ENCODE measurements at regions not wholly inside any gene's neighbourhood (a gene's known extent, or its start where the extent isn't known, plus 50 kb on each side); places are given as distances from the start of the nearest gene placed in this dataset.

DNA sequence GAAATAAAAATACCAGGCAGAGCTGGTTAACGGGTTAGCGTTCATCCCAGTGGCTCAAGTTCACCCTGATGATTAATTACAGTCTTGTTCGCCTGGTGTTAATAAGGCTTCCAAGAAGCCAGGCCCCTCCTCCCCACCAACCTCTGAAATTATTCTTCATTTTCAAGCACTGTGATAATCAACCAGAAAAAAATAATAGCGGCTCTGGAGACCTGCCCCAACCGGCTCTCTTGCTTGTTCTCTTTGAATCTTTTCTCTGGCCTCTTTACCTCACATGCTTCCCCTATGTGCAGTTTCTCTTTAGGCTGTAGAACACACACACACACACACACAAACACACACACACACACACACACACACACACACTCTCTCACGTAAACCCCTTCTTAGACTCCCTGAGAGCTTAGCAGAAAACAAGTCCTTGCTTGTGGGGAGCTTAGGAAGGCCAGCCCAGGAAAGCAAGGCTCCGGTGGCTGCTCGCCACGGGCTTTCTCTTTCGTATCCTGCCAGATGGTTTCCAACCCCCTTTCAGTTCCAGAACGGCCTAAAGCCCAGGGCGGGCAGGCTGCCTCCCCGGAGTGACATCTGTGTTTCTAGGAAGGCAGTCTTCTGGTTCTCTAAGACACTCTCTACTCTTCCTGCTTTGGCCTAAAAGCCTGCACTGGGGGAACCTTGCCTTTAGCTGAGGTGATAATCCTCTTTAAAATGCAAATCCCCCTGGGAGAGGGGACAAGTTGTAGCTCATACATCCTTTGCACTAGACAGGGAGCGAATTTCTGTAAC is 106.4 kb upstream of the SESN3 start:
- no peak overlapping the region for H3K4me3 ChIP-seq (ENCODE audit: low read depth, low read length)
- TF ChIP-seq, protein P1, sequence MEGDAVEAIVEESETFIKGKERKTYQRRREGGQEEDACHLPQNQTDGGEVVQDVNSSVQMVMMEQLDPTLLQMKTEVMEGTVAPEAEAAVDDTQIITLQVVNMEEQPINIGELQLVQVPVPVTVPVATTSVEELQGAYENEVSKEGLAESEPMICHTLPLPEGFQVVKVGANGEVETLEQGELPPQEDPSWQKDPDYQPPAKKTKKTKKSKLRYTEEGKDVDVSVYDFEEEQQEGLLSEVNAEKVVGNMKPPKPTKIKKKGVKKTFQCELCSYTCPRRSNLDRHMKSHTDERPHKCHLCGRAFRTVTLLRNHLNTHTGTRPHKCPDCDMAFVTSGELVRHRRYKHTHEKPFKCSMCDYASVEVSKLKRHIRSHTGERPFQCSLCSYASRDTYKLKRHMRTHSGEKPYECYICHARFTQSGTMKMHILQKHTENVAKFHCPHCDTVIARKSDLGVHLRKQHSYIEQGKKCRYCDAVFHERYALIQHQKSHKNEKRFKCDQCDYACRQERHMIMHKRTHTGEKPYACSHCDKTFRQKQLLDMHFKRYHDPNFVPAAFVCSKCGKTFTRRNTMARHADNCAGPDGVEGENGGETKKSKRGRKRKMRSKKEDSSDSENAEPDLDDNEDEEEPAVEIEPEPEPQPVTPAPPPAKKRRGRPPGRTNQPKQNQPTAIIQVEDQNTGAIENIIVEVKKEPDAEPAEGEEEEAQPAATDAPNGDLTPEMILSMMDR (conservative IDR thresholded peaks at IDR 0.05; ENCODE audit: low read depth, low read length): no peak
- DNase-seq (ENCODE audit: low read depth): no peak

DNA sequence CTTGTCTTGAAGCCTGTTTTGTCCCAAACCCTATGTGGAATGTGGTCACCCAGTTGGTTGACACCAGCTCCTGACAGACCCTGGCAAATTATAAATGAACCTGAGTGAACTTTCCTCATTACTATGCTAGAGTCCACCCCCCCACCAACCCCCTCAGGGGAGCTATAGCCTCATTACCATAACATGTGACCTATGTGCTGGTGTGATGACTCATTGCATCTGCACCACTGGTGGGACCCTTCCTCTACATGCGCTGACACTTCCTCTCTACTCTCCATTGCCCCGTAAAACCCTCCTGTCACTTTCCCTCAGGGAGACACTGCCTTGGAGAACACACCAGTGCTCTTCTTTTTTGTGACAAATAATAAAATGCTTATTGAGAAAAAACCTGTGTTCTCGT is 105.0 kb upstream of the SESN3 start:
- no peak for DNase-seq (ENCODE audit: low read depth)
- TF ChIP-seq, protein P1 (conservative IDR thresholded peaks at IDR 0.05; ENCODE audit: low read depth, low read length): no peak
- H3K4me3 ChIP-seq (ENCODE audit: low read depth, low read length): no peak overlapping the region

DNA sequence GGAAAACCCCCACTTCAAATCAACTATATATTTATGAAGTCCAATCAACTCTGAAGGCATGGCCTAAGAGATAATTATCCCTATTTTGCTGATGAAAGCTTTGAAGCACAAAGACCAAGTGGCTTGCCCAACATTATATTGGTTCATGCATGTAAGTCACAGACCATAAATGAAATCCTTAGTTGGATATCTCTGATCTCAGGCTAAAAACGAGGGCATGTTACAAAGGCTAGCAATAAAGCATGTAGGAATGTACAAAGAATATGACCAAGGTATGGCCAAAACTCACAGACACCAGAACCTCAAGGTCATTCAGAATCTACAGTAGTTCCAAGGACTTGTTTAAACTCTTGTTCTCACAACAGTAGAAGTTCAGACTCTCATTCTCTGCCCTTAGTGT is 100.2 kb upstream of the SESN3 start:
- DNase-seq (ENCODE audit: low read depth): no peak
- no peak overlapping the region for H3K4me3 ChIP-seq (ENCODE audit: low read depth, low read length)
- TF ChIP-seq, protein P1 (conservative IDR thresholded peaks at IDR 0.05; ENCODE audit: low read depth, low read length): no peak

DNA sequence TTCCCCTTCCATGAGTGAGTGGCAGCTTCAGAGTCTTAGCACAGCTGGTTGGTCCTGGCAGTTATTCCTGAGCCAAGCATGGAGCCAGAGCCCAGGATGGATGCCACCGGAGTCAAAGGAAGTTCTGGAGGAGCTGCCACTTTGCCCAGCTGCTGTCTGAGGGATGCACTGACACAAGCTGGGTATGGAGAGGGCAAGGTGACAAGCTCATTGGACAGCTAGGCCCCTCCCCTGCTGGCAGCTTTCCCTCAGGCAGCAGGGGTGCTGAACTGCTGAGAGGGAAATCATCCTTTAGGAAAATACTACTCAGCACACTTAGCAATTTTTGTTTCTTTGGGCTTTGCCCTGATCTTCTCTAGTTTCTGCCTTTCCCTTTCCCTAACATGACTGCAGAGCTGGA is 99.3 kb upstream of the SESN3 start:
- no peak overlapping the region for H3K4me3 ChIP-seq (ENCODE audit: low read depth, low read length)
- no peak for DNase-seq (ENCODE audit: low read depth)
- TF ChIP-seq, protein P1 (conservative IDR thresholded peaks at IDR 0.05; ENCODE audit: low read depth, low read length): no peak

DNA sequence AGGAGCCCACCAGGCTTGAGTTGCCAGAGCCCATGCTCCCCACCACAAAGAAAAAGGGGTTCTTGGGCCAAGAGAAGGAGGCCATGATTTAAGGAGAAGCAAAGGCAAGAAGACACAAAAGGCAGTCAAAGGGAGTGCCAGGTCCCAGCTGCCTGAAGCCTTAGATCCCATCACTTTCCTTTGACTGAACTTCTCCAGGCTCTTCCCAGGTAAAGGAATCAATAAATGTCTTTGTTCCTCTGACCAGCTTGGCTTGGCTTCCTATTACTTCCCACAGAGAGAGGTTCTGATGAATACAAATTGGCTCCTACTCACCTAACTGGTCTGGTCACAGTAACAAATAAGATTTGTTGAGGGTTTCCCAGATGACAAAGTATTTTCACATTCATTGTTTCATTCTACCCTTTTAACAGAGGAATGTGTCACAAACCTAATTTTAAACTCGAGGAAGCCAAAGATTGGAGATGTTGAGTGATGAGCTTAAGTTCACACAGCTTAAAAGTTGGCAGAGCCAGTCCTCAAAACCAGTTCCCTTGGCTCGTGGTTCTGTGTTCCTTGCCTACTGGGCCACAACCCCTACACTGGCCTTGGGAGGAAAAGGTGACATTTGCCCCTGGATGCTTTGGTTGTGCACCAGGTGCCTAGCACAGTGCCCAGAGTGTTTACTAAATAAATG is 96.4 kb upstream of the SESN3 start:
- TF ChIP-seq, protein P1 (conservative IDR thresholded peaks at IDR 0.05; ENCODE audit: low read depth, low read length): no peak
- H3K4me3 ChIP-seq (ENCODE audit: low read depth, low read length): no peak overlapping the region
- no peak for DNase-seq (ENCODE audit: low read depth)

DNA sequence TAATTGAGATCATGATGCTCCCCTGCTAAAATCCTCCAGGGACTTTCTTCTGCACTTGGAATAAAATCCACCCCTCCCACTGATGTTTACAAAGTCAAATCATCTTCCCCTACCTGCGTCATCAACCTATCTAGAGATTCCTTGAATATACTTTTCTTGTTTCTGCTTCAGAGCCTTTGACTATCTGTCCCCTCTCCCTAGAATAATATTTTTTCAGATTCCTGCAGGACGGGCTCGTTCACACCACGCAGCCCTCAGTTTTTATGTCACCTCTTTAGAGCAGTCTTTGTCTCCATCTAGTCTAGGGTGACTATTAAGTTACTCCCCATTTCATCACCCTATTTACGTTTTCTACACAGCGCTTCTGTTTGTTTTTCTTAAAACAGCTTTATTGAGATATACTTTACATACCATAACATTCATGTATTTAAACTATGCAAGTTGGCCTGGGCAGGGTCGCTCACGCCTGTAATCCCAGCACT is 94.8 kb upstream of the SESN3 start:
- TF ChIP-seq, protein P1 (conservative IDR thresholded peaks at IDR 0.05; ENCODE audit: low read depth, low read length): no peak
- DNase-seq (ENCODE audit: low read depth): no peak

More for the DNA sequence above, 94.8 kb upstream of the SESN3 start:
- H3K4me3 ChIP-seq (ENCODE audit: low read depth, low read length): no peak overlapping the region

Measured in epithelial cell of proximal tubule (primary cell).